GM23248 (cell line): ENCODE measurements at regions not wholly inside any gene's neighbourhood (a gene's known extent, or its start where the extent isn't known, plus 50 kb on each side); places are given as distances from the start of the nearest gene placed in this dataset.

Experiments used
- DNase-seq: peaks from one replicate; pipeline ENCODE4 v3.0.0-alpha.2; 2015
- H2AFZ ChIP-seq: fragments of 200-600 bp; sonication (generic); 2 replicates; pipeline ENCODE4 v1.6.1; 2016; ENCODE audit warnings: antibody characterized with exemption
- H3F3A ChIP-seq: fragments of 200-600 bp; sonication (generic); 2 replicates; pipeline ENCODE4 v1.6.1; 2016; ENCODE audit warnings: mild to moderate bottlenecking, antibody characterized with exemption, mixed run types; ENCODE audit not compliant: insufficient read depth
- H3K27ac ChIP-seq: fragments of 200-600 bp; sonication (generic); 2 replicates; pipeline ENCODE4 v1.5.1; 2016; ENCODE audit warnings: mild to moderate bottlenecking
- H3K27me3 ChIP-seq: fragments of 200-600 bp; sonication (generic); replicated peaks from 2 replicates; pipeline ENCODE4 v1.6.1; 2016; ENCODE audit warnings: mild to moderate bottlenecking; ENCODE audit not compliant: insufficient read depth
- H3K36me3 ChIP-seq: fragments of 200-600 bp; sonication (generic); 2 replicates; pipeline ENCODE4 v1.6.1; 2016; ENCODE audit warnings: low read depth, mild to moderate bottlenecking
- H3K4me1 ChIP-seq: fragments of 200-600 bp; sonication (generic); 2 replicates; pipeline ENCODE4 v1.6.1; 2016; ENCODE audit warnings: mild to moderate bottlenecking; ENCODE audit not compliant: insufficient read depth
- H3K4me2 ChIP-seq: fragments of 200-600 bp; sonication (generic); one replicate; pipeline ENCODE4 v1.6.1; 2016; ENCODE audit warnings: mild to moderate bottlenecking; ENCODE audit not compliant: unreplicated experiment
- H3K4me3 ChIP-seq: fragments of 200-600 bp; sonication (generic); 2 replicates; pipeline ENCODE4 v1.5.1; 2016; ENCODE audit warnings: mild to moderate bottlenecking
- H3K79me2 ChIP-seq: fragments of 200-600 bp; sonication (generic); 2 replicates; pipeline ENCODE4 v1.6.1; 2016; ENCODE audit warnings: mild to moderate bottlenecking; ENCODE audit not compliant: insufficient read depth
- H3K9ac ChIP-seq: fragments of 200-600 bp; sonication (generic); 2 replicates; pipeline ENCODE4 v1.6.1; 2016; ENCODE audit warnings: mild to moderate bottlenecking
- H3K9me2 ChIP-seq: fragments of 200-600 bp; sonication (generic); 2 replicates; pipeline ENCODE4 v1.6.1; 2016; ENCODE audit warnings: mixed run types, mild to moderate bottlenecking, moderate library complexity; ENCODE audit not compliant: insufficient read depth
- H3K9me3 ChIP-seq: fragments of 200-600 bp; sonication (generic); one replicate; pipeline ENCODE4 v1.6.1; 2017; ENCODE audit warnings: low read depth
- H4K20me1 ChIP-seq: fragments of 200-600 bp; sonication (generic); 2 replicates; pipeline ENCODE4 v1.6.0; 2016; ENCODE audit not compliant: insufficient read depth
- EZH2 ChIP-seq: fragments of 200-600 bp; sonication (generic); IDR thresholded peaks from 2 replicates; pipeline ENCODE4 v1.6.1; 2018; ENCODE audit warnings: antibody characterized with exemption, mild to moderate bottlenecking; ENCODE audit not compliant: insufficient read depth, poor library complexity, severe bottlenecking
- EZH2phosphoT487 ChIP-seq: fragments of 200-600 bp; sonication (generic); IDR thresholded peaks from 2 replicates; pipeline ENCODE4 v1.6.1; 2018; ENCODE audit warnings: antibody characterized with exemption, moderate library complexity, mild to moderate bottlenecking, low read depth; ENCODE audit not compliant: insufficient read depth
- WGBS, 2 experiments: methylation state at CpG; one replicate each; pipeline ENCODE4 v1.1.6; 2015 to 2017; ENCODE audit warnings: low lambda C conversion rate in 2 of 2, low coverage in 1 of 2; ENCODE audit errors: missing lambda C conversion rate in 2 of 2; 5-methylcytosine and 5-hydroxymethylcytosine counted together
- in situ Hi-C: fragments of 300-500 bp; cut with MboI; formaldehyde crosslinking; loops from 2 replicates; pipeline ENCODE4 v1.15.0; 2020

DNA sequence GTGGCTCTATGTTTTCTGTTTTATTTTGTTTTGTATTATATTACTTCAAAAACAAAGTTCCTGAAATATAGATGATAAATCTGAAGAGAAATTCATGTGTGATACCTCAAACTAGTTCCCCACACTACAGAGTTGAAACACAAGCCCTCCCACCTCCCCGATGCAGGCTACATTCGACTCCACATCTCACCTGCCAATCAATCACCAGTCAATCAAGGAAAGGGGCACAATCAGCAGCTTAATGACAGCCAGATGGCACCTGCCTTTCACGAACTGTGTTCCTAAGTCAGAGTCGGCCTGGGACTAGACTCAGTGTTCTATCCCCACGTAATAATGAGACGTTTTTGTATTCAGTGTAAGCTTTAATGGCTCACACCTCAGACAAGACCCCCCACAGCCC is 313.4 kb downstream of the SPATA17 start:
- in situ Hi-C loops: no loop called here
- no peaks in the 10 kb centered on the region for H3K36me3 ChIP-seq
- H3F3A ChIP-seq: no peaks in the 10 kb centered on the region
- DNase-seq: no peak
- no peak overlapping the region for H3K27ac ChIP-seq
- no peak overlapping the region for H3K4me3 ChIP-seq
- H3K79me2 ChIP-seq: no peaks in the 10 kb centered on the region
- H3K9me2 ChIP-seq: no peaks in the 10 kb centered on the region
- no peak overlapping the region for H3K9ac ChIP-seq
- no peak overlapping the region for H2AFZ ChIP-seq
- no peaks in the 10 kb centered on the region for H3K9me3 ChIP-seq
- 4 to 5% methylated on average over 6 of the region's 6 CpGs for WGBS, 2 experiments
- no peaks in the 10 kb centered on the region for H3K4me1 ChIP-seq
- H4K20me1 ChIP-seq: no peaks in the 10 kb centered on the region
- no peak overlapping the region for H3K4me2 ChIP-seq
- H3K27me3 ChIP-seq: no peaks in the 10 kb centered on the region; the same call in 1 of the 2 replicates
- TF ChIP-seq EZH2 (no peak), EZH2phosphoT487 (no peak)

- Histone ChIP-seq H3K27me3 (no peaks in the 10 kb centered on the region), H3K36me3 (no peaks in the 10 kb centered on the region), H3K9me2 (no peaks in the 10 kb centered on the region), H2AFZ (no peak overlapping the region), H4K20me1 (no peaks in the 10 kb centered on the region), H3K79me2 (no peaks in the 10 kb centered on the region), H3K4me2 (no peak overlapping the region), H3K9ac (no peak overlapping the region), H3K27ac (no peak overlapping the region), H3F3A (no peaks in the 10 kb centered on the region), H3K4me1 (no peaks in the 10 kb centered on the region), H3K4me3 (no peak overlapping the region), H3K9me3 (no peaks in the 10 kb centered on the region)
- TF ChIP-seq EZH2phosphoT487 (no peak), EZH2 (no peak)
- WGBS, 2 experiments: 27 to 32% methylated on average over 8 of the region's 8 CpGs
- in situ Hi-C loops: no loop called here
- no peak for DNase-seq
Observed at GRCh38 chr1:217946511-217946910, 315.4 kb downstream of the SPATA17 start.

GRCh38 chr1:217948741-217949140 is 317.6 kb downstream of the SPATA17 start:
- no peaks in the 10 kb centered on the region for H3K9me3 ChIP-seq
- no peak overlapping the region for H3K4me2 ChIP-seq
- no peaks in the 10 kb centered on the region for H4K20me1 ChIP-seq
- no peak overlapping the region for H3K4me3 ChIP-seq
- H3K36me3 ChIP-seq: no peaks in the 10 kb centered on the region
- TF ChIP-seq EZH2 (no peak), EZH2phosphoT487 (no peak)
- no peaks in the 10 kb centered on the region for H3K79me2 ChIP-seq
- no peak overlapping the region for H3K27ac ChIP-seq
- H3K9ac ChIP-seq: no peak overlapping the region
- 15 to 16% methylated on average over 2 of the region's 2 CpGs for WGBS, 2 experiments
- no peak for DNase-seq
- no peaks in the 10 kb centered on the region for H3K9me2 ChIP-seq
- no peaks in the 10 kb centered on the region for H3K27me3 ChIP-seq
- in situ Hi-C loops: no loop called here
- no peak overlapping the region for H2AFZ ChIP-seq
- no peaks in the 10 kb centered on the region for H3F3A ChIP-seq
- H3K4me1 ChIP-seq: no peaks in the 10 kb centered on the region

DNA sequence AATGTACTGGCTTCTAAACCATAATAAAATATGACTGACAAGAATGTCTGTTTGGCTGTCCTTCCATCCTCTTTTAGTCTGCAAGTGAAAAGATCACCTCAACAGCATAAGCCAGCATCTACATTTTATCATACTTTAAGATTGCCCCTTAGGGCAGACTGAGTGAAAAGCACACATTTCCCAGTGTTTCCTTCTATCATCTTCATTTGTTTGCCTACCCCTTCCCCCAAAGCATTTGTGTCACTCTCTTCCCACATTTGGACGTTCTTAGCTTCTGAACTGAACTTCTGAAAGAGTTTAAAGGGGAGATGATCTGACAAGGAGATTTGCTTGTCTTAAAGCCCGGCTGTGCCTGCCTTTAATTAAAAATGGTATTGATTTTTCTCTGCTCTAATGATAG is 322.2 kb downstream of the SPATA17 start:
- no peaks in the 10 kb centered on the region for H4K20me1 ChIP-seq
- TF ChIP-seq EZH2phosphoT487 (no peak), EZH2 (no peak)
- H3K4me2 ChIP-seq: no peak overlapping the region
- H3F3A ChIP-seq: no peaks in the 10 kb centered on the region
- no peaks in the 10 kb centered on the region for H3K79me2 ChIP-seq
- H3K4me3 ChIP-seq: no peak overlapping the region
- H3K9me2 ChIP-seq: no peaks in the 10 kb centered on the region
- no peak overlapping the region for H3K27ac ChIP-seq
- DNase-seq: no peak
- no peaks in the 10 kb centered on the region for H3K9me3 ChIP-seq
- H2AFZ ChIP-seq: no peak overlapping the region
- no peaks in the 10 kb centered on the region for H3K27me3 ChIP-seq
- H3K4me1 ChIP-seq: no peaks in the 10 kb centered on the region
- WGBS, 2 experiments: 0 to 3% methylated on average over 2 of the region's 2 CpGs
- in situ Hi-C loops: no loop called here
- H3K9ac ChIP-seq: no peak overlapping the region
- no peaks in the 10 kb centered on the region for H3K36me3 ChIP-seq

DNA sequence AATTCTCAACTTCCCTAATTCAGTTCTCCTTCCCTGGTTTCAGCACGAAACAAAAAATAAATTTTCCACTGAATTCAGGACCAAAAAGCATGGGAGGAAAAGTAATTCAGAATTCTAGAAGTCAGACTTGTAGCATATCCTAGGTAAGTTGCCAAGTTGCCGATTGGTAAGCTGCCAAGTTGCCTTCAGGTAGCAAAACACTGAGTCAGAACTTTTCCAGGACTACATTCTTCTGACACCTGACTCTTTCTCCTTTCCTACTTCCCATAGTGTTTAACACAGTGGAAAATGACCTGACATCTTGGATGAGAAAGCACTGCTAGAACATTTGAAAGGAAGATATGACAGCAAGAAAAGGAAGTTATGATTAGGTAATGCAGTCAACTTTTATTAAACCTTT is 322.8 kb downstream of the SPATA17 start:
- Histone ChIP-seq H3K4me1 (no peaks in the 10 kb centered on the region), H3K4me3 (no peak overlapping the region), H4K20me1 (no peaks in the 10 kb centered on the region), H3K4me2 (no peak overlapping the region), H3F3A (no peaks in the 10 kb centered on the region), H3K9ac (no peak overlapping the region), H3K27me3 (no peaks in the 10 kb centered on the region), H3K79me2 (no peaks in the 10 kb centered on the region), H3K9me2 (no peaks in the 10 kb centered on the region), H3K27ac (no peak overlapping the region), H2AFZ (no peak overlapping the region), H3K36me3 (no peaks in the 10 kb centered on the region), H3K9me3 (no peaks in the 10 kb centered on the region)
- DNase-seq: no peak
- in situ Hi-C loops: no loop called here
- TF ChIP-seq EZH2phosphoT487: no peak
- no peak for TF ChIP-seq EZH2
- 10% methylated on average over 2 of the region's 2 CpGs for WGBS, 2 experiments
